Ovary (tissue), 3 donors: ENCODE measurements at regions not wholly inside any gene's neighbourhood (a gene's known extent, or its start where the extent isn't known, plus 50 kb on each side); places are given as distances from the start of the nearest gene placed in this dataset.

ENCODE experiments used
- EP300 ChIP-seq: sonication (generic); formaldehyde crosslinking; IDR thresholded peaks from one replicate; pipeline ENCODE4 v1.6.1; 2017; ENCODE audit warnings: antibody characterized with exemption
- TF ChIP-seq, protein P1 (sequence below), 3 donors: fragments of 450-650 bp in 2 of 3; fragments of 200-600 bp in 1 of 3; IDR thresholded peaks; one replicate each; pipeline versions ENCODE4 v1.5.1 to v1.8.0; 2016 to 2022; ENCODE audit warnings: antibody characterized with exemption in 3 of 3, mild to moderate bottlenecking in 1 of 3
- donor health status: DM: no; HTN: no; CAD: no.

DNA sequence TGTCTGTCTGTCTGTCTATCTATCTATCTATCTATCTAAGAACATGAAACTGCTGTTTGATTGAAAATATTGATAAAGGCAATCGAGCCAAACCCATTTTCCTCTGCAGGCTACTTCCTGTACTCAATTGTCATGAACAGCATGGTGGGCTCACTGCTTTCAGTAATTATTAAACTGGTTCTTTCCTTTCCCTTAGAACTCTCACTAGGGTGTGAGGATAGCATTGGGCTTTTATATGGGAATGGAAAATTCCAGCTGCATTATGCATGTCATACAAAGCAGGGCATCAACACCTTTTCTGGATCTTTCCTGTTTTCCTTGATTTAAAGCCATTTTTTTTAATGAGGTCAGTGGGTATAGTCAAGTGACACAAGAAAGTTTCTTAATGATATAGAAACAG is 161.0 kb upstream of the SYNCRIP start:
- TF ChIP-seq, protein P1, sequence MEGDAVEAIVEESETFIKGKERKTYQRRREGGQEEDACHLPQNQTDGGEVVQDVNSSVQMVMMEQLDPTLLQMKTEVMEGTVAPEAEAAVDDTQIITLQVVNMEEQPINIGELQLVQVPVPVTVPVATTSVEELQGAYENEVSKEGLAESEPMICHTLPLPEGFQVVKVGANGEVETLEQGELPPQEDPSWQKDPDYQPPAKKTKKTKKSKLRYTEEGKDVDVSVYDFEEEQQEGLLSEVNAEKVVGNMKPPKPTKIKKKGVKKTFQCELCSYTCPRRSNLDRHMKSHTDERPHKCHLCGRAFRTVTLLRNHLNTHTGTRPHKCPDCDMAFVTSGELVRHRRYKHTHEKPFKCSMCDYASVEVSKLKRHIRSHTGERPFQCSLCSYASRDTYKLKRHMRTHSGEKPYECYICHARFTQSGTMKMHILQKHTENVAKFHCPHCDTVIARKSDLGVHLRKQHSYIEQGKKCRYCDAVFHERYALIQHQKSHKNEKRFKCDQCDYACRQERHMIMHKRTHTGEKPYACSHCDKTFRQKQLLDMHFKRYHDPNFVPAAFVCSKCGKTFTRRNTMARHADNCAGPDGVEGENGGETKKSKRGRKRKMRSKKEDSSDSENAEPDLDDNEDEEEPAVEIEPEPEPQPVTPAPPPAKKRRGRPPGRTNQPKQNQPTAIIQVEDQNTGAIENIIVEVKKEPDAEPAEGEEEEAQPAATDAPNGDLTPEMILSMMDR (IDR thresholded peaks at IDR 0.05): no peak
- TF ChIP-seq EP300: no peak
